WI38 (cell line): ENCODE measurements at regions not wholly inside any gene's neighbourhood (a gene's known extent, or its start where the extent isn't known, plus 50 kb on each side); places are given as distances from the start of the nearest gene placed in this dataset.

Source experiments
- H3K4me3 ChIP-seq: 2 replicates; pipeline ENCODE4 v1.5.1; 2011; ENCODE audit warnings: low read depth, mild to moderate bottlenecking, control low read depth, low read length
- TF ChIP-seq, protein P1 (sequence below): IDR thresholded peaks from 2 replicates; pipeline ENCODE4 v1.5.1; 2012; ENCODE audit warnings: low read depth, mild to moderate bottlenecking, control low read depth, low read length

- no peak overlapping the region for H3K4me3 ChIP-seq
- TF ChIP-seq, protein P1, sequence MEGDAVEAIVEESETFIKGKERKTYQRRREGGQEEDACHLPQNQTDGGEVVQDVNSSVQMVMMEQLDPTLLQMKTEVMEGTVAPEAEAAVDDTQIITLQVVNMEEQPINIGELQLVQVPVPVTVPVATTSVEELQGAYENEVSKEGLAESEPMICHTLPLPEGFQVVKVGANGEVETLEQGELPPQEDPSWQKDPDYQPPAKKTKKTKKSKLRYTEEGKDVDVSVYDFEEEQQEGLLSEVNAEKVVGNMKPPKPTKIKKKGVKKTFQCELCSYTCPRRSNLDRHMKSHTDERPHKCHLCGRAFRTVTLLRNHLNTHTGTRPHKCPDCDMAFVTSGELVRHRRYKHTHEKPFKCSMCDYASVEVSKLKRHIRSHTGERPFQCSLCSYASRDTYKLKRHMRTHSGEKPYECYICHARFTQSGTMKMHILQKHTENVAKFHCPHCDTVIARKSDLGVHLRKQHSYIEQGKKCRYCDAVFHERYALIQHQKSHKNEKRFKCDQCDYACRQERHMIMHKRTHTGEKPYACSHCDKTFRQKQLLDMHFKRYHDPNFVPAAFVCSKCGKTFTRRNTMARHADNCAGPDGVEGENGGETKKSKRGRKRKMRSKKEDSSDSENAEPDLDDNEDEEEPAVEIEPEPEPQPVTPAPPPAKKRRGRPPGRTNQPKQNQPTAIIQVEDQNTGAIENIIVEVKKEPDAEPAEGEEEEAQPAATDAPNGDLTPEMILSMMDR: peak; percentile 94
These were observed 599.8 kb upstream of the BRINP1 start for GRCh38 chr9:119968836-119969707.

GRCh38 chr9:119967867-119968535 is 598.8 kb upstream of the BRINP1 start:
- no peak overlapping the region for H3K4me3 ChIP-seq
- TF ChIP-seq, protein P1: no peak

DNA sequence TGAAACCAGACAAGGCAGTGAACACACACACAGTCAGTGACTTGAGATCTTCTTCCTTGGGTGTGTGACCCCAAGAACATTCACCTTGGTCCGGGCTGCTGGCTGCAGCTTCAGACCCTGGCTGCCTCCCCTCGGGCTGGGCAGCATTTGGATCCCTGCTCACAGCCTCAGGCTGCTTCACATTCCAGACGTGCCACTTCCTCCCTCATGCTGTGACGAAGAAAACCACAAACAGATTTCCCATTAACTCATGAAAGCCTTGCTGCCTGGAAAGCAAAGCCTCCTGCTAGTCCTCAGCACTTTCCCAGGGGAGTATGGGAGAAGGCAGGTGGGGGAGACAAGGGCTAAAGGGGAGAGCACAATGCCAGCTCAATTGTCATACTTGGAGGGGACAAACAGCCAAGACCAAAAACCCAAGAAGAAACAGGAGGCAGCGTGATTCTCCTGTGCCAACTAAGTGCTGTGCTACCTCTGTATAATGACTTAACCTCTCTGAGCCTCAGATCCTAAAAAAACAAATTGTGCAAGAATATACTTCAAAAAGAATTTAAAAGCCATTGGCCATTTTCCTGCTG is 594.6 kb upstream of the BRINP1 start:
- no peak overlapping the region for H3K4me3 ChIP-seq
- TF ChIP-seq, protein P1: no peak

GRCh38 chr9:119963258-119963797 is 594.1 kb upstream of the BRINP1 start:
- H3K4me3 ChIP-seq: no peak overlapping the region
- TF ChIP-seq, protein P1: no peak

GRCh38 chr9:119961774-119962424 is 592.7 kb upstream of the BRINP1 start:
- H3K4me3 ChIP-seq: no peak overlapping the region
- TF ChIP-seq, protein P1: peak; percentile 73

DNA sequence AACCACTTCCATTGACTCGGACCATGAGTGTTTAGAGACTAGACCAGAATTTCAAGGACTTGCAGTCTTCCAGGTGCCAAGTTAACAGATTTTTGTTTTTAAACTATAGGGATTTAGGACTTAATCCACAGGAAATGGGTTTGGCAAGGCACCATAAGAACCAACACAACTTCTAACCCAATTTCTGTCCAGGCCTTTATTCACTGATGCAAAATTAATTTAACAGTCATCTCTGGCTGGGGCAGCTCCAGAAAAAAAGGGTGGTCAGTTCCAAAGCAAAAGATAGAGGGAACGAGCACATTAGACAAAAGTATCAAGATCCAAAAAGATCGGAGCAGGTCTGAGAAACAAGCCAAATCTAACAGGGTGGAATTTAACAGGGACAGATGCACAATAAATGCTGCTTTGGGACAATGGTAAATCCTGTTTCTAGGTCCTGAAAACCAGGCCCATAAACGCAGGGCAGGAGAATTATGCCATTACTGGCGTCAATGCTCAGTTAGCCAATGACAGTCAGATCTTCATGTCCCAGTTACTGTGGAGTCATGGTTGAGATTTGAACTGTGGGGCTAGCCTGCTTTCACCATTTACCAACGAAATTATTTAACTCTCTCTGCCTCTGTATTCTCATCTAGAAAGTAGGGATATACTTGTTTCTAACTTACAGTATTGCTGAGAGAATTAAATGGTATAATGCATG is 590.8 kb upstream of the BRINP1 start:
- H3K4me3 ChIP-seq: no peak overlapping the region
- TF ChIP-seq, protein P1: no peak
